HL-60 (cell line): ENCODE measurements at regions not wholly inside any gene's neighbourhood (a gene's known extent, or its start where the extent isn't known, plus 50 kb on each side); places are given as distances from the start of the nearest gene placed in this dataset.
"Not testable (repeated sequence)": the region's sequence is repeated elsewhere in the genome, so short reads cannot be mapped to it uniquely, and the experiment has no call there.

Experiments
- TF ChIP-seq, protein P1 (sequence below): IDR thresholded peaks from one replicate; pipeline ENCODE4 v1.5.1; 2011; ENCODE audit warnings: low read length, control low read depth, inconsistent platforms; ENCODE audit not compliant: insufficient read depth
- TF ChIP-seq, protein P2 (sequence below): IDR thresholded peaks from 2 replicates; pipeline ENCODE4 v1.6.1; 2012; ENCODE audit warnings: low read depth; ENCODE audit not compliant: insufficient replicate concordance

DNA sequence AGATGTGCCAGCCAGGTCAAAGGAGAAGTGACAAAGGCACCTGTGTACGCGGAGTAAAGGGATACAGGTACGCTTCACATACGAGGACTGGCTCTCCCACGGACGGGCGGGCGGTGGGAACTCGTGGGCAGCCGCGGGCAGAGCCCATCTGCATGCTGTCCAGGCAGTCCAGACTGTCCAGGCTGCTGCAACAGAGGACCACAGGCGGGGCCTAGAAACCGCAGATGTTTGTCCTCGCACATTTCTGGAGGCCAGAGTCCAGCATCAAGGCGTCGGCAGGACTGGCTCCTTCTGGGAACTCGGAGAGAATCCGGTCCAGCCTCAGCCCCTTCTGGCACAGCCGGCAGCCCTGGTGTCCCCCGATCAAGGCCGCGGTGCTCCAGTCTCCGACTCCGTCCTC is 5464.3 kb upstream of the TPTE start:
- TF ChIP-seq, protein P1, sequence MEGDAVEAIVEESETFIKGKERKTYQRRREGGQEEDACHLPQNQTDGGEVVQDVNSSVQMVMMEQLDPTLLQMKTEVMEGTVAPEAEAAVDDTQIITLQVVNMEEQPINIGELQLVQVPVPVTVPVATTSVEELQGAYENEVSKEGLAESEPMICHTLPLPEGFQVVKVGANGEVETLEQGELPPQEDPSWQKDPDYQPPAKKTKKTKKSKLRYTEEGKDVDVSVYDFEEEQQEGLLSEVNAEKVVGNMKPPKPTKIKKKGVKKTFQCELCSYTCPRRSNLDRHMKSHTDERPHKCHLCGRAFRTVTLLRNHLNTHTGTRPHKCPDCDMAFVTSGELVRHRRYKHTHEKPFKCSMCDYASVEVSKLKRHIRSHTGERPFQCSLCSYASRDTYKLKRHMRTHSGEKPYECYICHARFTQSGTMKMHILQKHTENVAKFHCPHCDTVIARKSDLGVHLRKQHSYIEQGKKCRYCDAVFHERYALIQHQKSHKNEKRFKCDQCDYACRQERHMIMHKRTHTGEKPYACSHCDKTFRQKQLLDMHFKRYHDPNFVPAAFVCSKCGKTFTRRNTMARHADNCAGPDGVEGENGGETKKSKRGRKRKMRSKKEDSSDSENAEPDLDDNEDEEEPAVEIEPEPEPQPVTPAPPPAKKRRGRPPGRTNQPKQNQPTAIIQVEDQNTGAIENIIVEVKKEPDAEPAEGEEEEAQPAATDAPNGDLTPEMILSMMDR: not testable (repeated sequence)
- TF ChIP-seq, protein P2, sequence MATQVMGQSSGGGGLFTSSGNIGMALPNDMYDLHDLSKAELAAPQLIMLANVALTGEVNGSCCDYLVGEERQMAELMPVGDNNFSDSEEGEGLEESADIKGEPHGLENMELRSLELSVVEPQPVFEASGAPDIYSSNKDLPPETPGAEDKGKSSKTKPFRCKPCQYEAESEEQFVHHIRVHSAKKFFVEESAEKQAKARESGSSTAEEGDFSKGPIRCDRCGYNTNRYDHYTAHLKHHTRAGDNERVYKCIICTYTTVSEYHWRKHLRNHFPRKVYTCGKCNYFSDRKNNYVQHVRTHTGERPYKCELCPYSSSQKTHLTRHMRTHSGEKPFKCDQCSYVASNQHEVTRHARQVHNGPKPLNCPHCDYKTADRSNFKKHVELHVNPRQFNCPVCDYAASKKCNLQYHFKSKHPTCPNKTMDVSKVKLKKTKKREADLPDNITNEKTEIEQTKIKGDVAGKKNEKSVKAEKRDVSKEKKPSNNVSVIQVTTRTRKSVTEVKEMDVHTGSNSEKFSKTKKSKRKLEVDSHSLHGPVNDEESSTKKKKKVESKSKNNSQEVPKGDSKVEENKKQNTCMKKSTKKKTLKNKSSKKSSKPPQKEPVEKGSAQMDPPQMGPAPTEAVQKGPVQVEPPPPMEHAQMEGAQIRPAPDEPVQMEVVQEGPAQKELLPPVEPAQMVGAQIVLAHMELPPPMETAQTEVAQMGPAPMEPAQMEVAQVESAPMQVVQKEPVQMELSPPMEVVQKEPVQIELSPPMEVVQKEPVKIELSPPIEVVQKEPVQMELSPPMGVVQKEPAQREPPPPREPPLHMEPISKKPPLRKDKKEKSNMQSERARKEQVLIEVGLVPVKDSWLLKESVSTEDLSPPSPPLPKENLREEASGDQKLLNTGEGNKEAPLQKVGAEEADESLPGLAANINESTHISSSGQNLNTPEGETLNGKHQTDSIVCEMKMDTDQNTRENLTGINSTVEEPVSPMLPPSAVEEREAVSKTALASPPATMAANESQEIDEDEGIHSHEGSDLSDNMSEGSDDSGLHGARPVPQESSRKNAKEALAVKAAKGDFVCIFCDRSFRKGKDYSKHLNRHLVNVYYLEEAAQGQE: not testable (repeated sequence)
